H1 (cell line): ENCODE measurements at regions not wholly inside any gene's neighbourhood (a gene's known extent, or its start where the extent isn't known, plus 50 kb on each side); places are given as distances from the start of the nearest gene placed in this dataset.

Experiments
- CREB1 ChIP-seq: IDR thresholded peaks from 2 replicates; pipeline ENCODE4 v1.6.1; 2012; ENCODE audit warnings: inconsistent platforms
- EZH2 ChIP-seq: fragments of 200-600 bp; sonication (generic); IDR thresholded peaks from 2 replicates; pipeline ENCODE4 v1.7.1; 2012; ENCODE audit warnings: low read depth, mild to moderate bottlenecking, moderate library complexity, low read length, inconsistent platforms; ENCODE audit not compliant: severe bottlenecking
- JUN ChIP-seq: IDR thresholded peaks from 2 replicates; pipeline ENCODE4 v1.6.1; 2011; ENCODE audit warnings: low read depth, mild to moderate bottlenecking, improper control_type of control experiment, low read length
- PHF8 ChIP-seq: fragments of 200-600 bp; sonication (generic); conservative IDR thresholded peaks from 2 replicates; pipeline ENCODE4 v1.7.1; 2012; ENCODE audit warnings: low read depth, mild to moderate bottlenecking, inconsistent platforms, low read length, moderate library complexity
- POLR2A ChIP-seq, 2 experiments: IDR thresholded peaks; 1 replicate in 1 of 2; 2 replicates in 1 of 2; pipeline ENCODE4 v1.6.1; 2011; ENCODE audit warnings: low read depth in 2 of 2, low read length in 2 of 2, mild to moderate bottlenecking in 2 of 2; ENCODE audit errors: control extremely low read depth in 1 of 2
- RAD21 ChIP-seq, 2 experiments: IDR thresholded peaks in 1 of 2; conservative IDR thresholded peaks in 1 of 2; 2 replicates each; pipeline ENCODE4 v1.6.1; 2011; ENCODE audit warnings: low read depth in 2 of 2, low read length in 2 of 2, improper control_type of control experiment in 1 of 2, inconsistent platforms in 1 of 2, mild to moderate bottlenecking in 1 of 2, moderate library complexity in 1 of 2
- RBBP5 ChIP-seq: IDR thresholded peaks from 2 replicates; pipeline ENCODE4 v1.7.1; 2012; ENCODE audit warnings: low read depth, mild to moderate bottlenecking, inconsistent platforms, low read length, moderate library complexity, borderline replicate concordance
- SAP30 ChIP-seq: fragments of 300-600 bp; sonication (generic); IDR thresholded peaks from 2 replicates; pipeline ENCODE4 v1.7.1; 2012; ENCODE audit warnings: low read length, moderate library complexity, mild to moderate bottlenecking, inconsistent platforms; ENCODE audit not compliant: insufficient read depth, insufficient replicate concordance
- SIN3A ChIP-seq, 2 experiments: IDR thresholded peaks in 1 of 2; conservative IDR thresholded peaks in 1 of 2; 2 replicates each; pipeline ENCODE4 v1.6.1; 2011 to 2012; ENCODE audit warnings: low read length in 2 of 2, improper control_type of control experiment in 1 of 2, low read depth in 1 of 2, mild to moderate bottlenecking in 1 of 2
- SIX5 ChIP-seq: IDR thresholded peaks from 2 replicates; pipeline ENCODE4 v1.6.1; 2011; ENCODE audit warnings: mild to moderate bottlenecking, low read depth, low read length
- TAF1 ChIP-seq: IDR thresholded peaks from 2 replicates; pipeline ENCODE4 v1.6.1; 2011; ENCODE audit warnings: mild to moderate bottlenecking, low read depth, low read length
- YY1 ChIP-seq: IDR thresholded peaks from 2 replicates; pipeline ENCODE4 v1.6.1; 2011; ENCODE audit warnings: low read depth, mild to moderate bottlenecking, low read length
- TF ChIP-seq, protein P1 (sequence below), 3 experiments: IDR thresholded peaks; 1 replicate in 2 of 3; 2 replicates in 1 of 3; pipeline versions ENCODE4 v1.5.1 to v1.6.1; 2011; ENCODE audit warnings: low read length in 3 of 3, mild to moderate bottlenecking in 3 of 3, inconsistent platforms in 2 of 3, low read depth in 1 of 3, moderate library complexity in 1 of 3; ENCODE audit not compliant: insufficient read depth in 1 of 3; ENCODE audit errors: control extremely low read depth in 1 of 3

- TF ChIP-seq, protein P1, sequence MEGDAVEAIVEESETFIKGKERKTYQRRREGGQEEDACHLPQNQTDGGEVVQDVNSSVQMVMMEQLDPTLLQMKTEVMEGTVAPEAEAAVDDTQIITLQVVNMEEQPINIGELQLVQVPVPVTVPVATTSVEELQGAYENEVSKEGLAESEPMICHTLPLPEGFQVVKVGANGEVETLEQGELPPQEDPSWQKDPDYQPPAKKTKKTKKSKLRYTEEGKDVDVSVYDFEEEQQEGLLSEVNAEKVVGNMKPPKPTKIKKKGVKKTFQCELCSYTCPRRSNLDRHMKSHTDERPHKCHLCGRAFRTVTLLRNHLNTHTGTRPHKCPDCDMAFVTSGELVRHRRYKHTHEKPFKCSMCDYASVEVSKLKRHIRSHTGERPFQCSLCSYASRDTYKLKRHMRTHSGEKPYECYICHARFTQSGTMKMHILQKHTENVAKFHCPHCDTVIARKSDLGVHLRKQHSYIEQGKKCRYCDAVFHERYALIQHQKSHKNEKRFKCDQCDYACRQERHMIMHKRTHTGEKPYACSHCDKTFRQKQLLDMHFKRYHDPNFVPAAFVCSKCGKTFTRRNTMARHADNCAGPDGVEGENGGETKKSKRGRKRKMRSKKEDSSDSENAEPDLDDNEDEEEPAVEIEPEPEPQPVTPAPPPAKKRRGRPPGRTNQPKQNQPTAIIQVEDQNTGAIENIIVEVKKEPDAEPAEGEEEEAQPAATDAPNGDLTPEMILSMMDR (IDR thresholded peaks at IDR 0.05; ENCODE audit: control extremely low read depth in 1 of 3, insufficient read depth in 1 of 3, low read depth in 1 of 3, low read length in 3 of 3), result no peak
- TF ChIP-seq RBBP5, result no peak
- no peak for TF ChIP-seq JUN
- TF ChIP-seq YY1, result no peak
- no peak for TF ChIP-seq POLR2A (IDR thresholded peaks at IDR 0.05; ENCODE audit: control extremely low read depth in 1 of 2, low read depth in 2 of 2, low read length in 2 of 2)
- no peak for TF ChIP-seq EZH2
- TF ChIP-seq PHF8, result no peak
- TF ChIP-seq SIN3A (conservative IDR thresholded peaks at IDR 0.05 in 1 of 2, IDR thresholded peaks at IDR 0.05 in 1 of 2; ENCODE audit: low read depth in 1 of 2, low read length in 2 of 2), result no peak
- TF ChIP-seq CREB1, result no peak
- no peak for TF ChIP-seq TAF1
- TF ChIP-seq SAP30, result no peak
- TF ChIP-seq SIX5, result no peak
- no peak for TF ChIP-seq RAD21 (IDR thresholded peaks at IDR 0.05 in 1 of 2, conservative IDR thresholded peaks at IDR 0.05 in 1 of 2; ENCODE audit: low read depth in 2 of 2, low read length in 2 of 2)
These were observed 71.3 kb upstream of the LDB2 start for GRCh38 chr4:16969696-16970135.
